ENCODE measurements at regions not wholly inside any gene's neighbourhood (a gene's known extent, or its start where the extent isn't known, plus 50 kb on each side); places are given as distances from the start of the nearest gene placed in this dataset.

DNA sequence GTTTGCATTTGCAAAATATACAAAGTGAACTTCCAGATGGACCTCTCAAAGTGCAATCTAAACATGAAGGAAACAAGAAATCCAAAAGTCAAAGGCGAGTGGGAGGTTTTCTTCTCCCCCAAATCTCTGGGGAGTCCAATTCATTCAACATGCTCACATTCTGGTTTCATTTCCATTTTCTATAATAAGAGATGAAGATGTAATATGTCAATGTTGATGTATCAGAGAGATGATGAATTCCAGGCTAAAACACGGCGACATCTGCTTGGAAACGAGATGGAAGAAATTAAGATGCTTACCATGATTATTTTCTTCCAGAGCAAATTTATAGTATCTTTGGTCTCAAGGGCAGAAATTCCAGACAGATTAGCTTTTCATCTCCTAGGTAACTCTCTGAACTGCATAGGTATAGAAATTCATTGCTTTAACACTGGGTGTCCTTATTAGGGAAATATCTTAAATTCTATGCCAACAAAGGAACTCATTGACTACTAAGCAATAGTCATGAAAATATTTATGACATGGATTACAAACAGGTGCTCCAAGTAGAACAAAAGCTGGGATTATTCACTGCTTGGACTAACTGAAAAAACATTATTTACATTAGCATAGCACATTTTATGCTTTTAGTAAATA, 287.9 kb downstream of the SEC61B start:
- TF ChIP-seq, protein P1, sequence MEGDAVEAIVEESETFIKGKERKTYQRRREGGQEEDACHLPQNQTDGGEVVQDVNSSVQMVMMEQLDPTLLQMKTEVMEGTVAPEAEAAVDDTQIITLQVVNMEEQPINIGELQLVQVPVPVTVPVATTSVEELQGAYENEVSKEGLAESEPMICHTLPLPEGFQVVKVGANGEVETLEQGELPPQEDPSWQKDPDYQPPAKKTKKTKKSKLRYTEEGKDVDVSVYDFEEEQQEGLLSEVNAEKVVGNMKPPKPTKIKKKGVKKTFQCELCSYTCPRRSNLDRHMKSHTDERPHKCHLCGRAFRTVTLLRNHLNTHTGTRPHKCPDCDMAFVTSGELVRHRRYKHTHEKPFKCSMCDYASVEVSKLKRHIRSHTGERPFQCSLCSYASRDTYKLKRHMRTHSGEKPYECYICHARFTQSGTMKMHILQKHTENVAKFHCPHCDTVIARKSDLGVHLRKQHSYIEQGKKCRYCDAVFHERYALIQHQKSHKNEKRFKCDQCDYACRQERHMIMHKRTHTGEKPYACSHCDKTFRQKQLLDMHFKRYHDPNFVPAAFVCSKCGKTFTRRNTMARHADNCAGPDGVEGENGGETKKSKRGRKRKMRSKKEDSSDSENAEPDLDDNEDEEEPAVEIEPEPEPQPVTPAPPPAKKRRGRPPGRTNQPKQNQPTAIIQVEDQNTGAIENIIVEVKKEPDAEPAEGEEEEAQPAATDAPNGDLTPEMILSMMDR (IDR thresholded peaks at IDR 0.05): no peak
- TF ChIP-seq POLR2AphosphoS5 (IDR thresholded peaks at IDR 0.05): no peak
- no peak for TF ChIP-seq POLR2A (IDR thresholded peaks at IDR 0.05)

All from upper lobe of left lung (tissue), 4 donors.